Forelimb muscle (tissue), 1 donor: ENCODE measurements at regions not wholly inside any gene's neighbourhood (a gene's known extent, or its start where the extent isn't known, plus 50 kb on each side); places are given as distances from the start of the nearest gene placed in this dataset.

Source experiments
- DNase-seq: peaks from one replicate; pipeline ENCODE4 v3.0.0-alpha.2; 2013; ENCODE audit warnings: low read depth

- DNase-seq = no peak
These were observed 322.5 kb upstream of the NR3C2 start for GRCh38 chr4:148764720-148765119.

GRCh38 chr4:148757171-148757570, 315.0 kb upstream of the NR3C2 start:
- DNase-seq = no peak

GRCh38 chr4:148749403-148749802, 307.2 kb upstream of the NR3C2 start:
- no peak for DNase-seq

GRCh38 chr4:148747721-148748268, 305.6 kb upstream of the NR3C2 start:
- DNase-seq = no peak

GRCh38 chr4:148740701-148741100, 298.5 kb upstream of the NR3C2 start:
- DNase-seq = no peak

- peak; percentile 9 for DNase-seq
These were observed 295.0 kb upstream of the NR3C2 start for GRCh38 chr4:148737061-148737770.

- DNase-seq = no peak
These were observed 293.4 kb upstream of the NR3C2 start for GRCh38 chr4:148735432-148736155.

GRCh38 chr4:148730766-148731165, 288.6 kb upstream of the NR3C2 start:
- no peak for DNase-seq

- DNase-seq = no peak
These were observed 287.9 kb upstream of the NR3C2 start for GRCh38 chr4:148730082-148730640.

GRCh38 chr4:148717988-148718387, 275.8 kb upstream of the NR3C2 start:
- DNase-seq = no peak

GRCh38 chr4:148716431-148717052, 274.3 kb upstream of the NR3C2 start:
- DNase-seq = no peak

GRCh38 chr4:148704291-148704690, 262.1 kb upstream of the NR3C2 start:
- no peak for DNase-seq

- no peak for DNase-seq
These were observed 252.5 kb upstream of the NR3C2 start for GRCh38 chr4:148694702-148695101.

- DNase-seq = no peak
These were observed 251.9 kb upstream of the NR3C2 start for GRCh38 chr4:148693913-148694649.

- DNase-seq = peak; percentile 11
These were observed 250.0 kb upstream of the NR3C2 start for GRCh38 chr4:148692242-148692641.

GRCh38 chr4:148686449-148686848, 244.2 kb upstream of the NR3C2 start:
- DNase-seq = no peak

GRCh38 chr4:148684638-148685037, 242.4 kb upstream of the NR3C2 start:
- no peak for DNase-seq

GRCh38 chr4:148680884-148681283, 238.7 kb upstream of the NR3C2 start:
- DNase-seq = no peak

GRCh38 chr4:148676344-148676743, 234.1 kb upstream of the NR3C2 start:
- no peak for DNase-seq

GRCh38 chr4:148674876-148675275, 232.7 kb upstream of the NR3C2 start:
- DNase-seq = no peak

GRCh38 chr4:148664636-148665035, 222.4 kb upstream of the NR3C2 start:
- DNase-seq = no peak

- no peak for DNase-seq
These were observed 211.9 kb upstream of the NR3C2 start for GRCh38 chr4:148654131-148654530.
